B cell (primary cell): ENCODE measurements at regions not wholly inside any gene's neighbourhood (a gene's known extent, or its start where the extent isn't known, plus 50 kb on each side); places are given as distances from the start of the nearest gene placed in this dataset.

Source experiments
- ATAC-seq: fragments of 200-7000 bp; cut with Tn5 transposase; one replicate; pipeline ENCODE4 v1.10.0; 2021; ENCODE audit warnings: low read depth, mild to moderate bottlenecking, moderate number of reproducible peaks, moderate library complexity
- CTCF ChIA-PET: fragments of 350-600 bp; sonication (Branson Sonifier 250); formaldehyde crosslinking; loops from one replicate; lab custom pipeline; 2021; ENCODE audit warnings: antibody characterized with exemption, inconsistent platforms; lab: Charles Lee
- POLR2A ChIA-PET: fragments of 350-600 bp; sonication (Branson Sonifier 250); formaldehyde crosslinking; loops from one replicate; lab custom pipeline; 2021; ENCODE audit warnings: antibody characterized with exemption; lab: Charles Lee
- DNase-seq: peaks from one replicate; pipeline ENCODE4 v3.0.0; 2013
- H2AFZ ChIP-seq: 2 replicates; pipeline ENCODE4 v1.6.1; 2012; ENCODE audit warnings: mild to moderate bottlenecking, low read depth, low read length; ENCODE audit not compliant: insufficient read depth, poor library complexity, severe bottlenecking
- H3K27ac ChIP-seq, 2 donors: 1 replicate in 1 of 2; 2 replicates in 1 of 2; pipeline ENCODE4 v1.5.1; 2012 to 2013; ENCODE audit warnings: low read length in 2 of 2, mild to moderate bottlenecking in 2 of 2, moderate library complexity in 1 of 2
- H3K27me3 ChIP-seq, 4 experiments: fragments of 200-600 bp in 1 of 4; sonication (generic) in 1 of 4; replicated peaks in 1 of 4; 1 replicate in 2 of 4; 2 replicates in 2 of 4; pipeline versions ENCODE4 v1.6.1 to v1.7.0; 2013 to 2016; ENCODE audit warnings: low read length in 3 of 4, mild to moderate bottlenecking in 2 of 4, mixed read lengths in 1 of 4, moderate library complexity in 1 of 4; ENCODE audit not compliant: insufficient read depth in 4 of 4, control insufficient read depth in 3 of 4; ENCODE audit errors: control extremely low read depth in 1 of 4
- H3K36me3 ChIP-seq, 2 experiments: replicated peaks in 1 of 2; 1 replicate in 1 of 2; 2 replicates in 1 of 2; pipeline versions ENCODE4 v1.6.1 to v1.7.1; 2013; ENCODE audit warnings: low read length in 1 of 2; ENCODE audit not compliant: insufficient read depth in 2 of 2, control insufficient read depth in 1 of 2; ENCODE audit errors: control extremely low read depth in 1 of 2, extremely low read depth in 1 of 2
- H3K4me1 ChIP-seq, 2 donors: fragments of 200-600 bp in 1 of 2; sonication (generic) in 1 of 2; 1 replicate in 1 of 2; 2 replicates in 1 of 2; pipeline versions ENCODE4 v1.5.1 to v1.6.1; 2013 to 2017; ENCODE audit warnings: low read length in 2 of 2; ENCODE audit not compliant: control insufficient read depth in 2 of 2, insufficient read depth in 2 of 2
- H3K4me2 ChIP-seq: replicated peaks from 2 replicates; pipeline ENCODE3; 2012; ENCODE audit warnings: mild to moderate bottlenecking, low read depth, low read length; ENCODE audit not compliant: poor library complexity, severe bottlenecking
- H3K4me3 ChIP-seq, 5 experiments: fragments of 200-600 bp in 1 of 5; sonication (generic) in 1 of 5; 1 replicate in 3 of 5; 2 replicates in 2 of 5; pipeline versions ENCODE4 v1.5.1 to v1.7.0; 2011 to 2016; ENCODE audit warnings: low read length in 4 of 5, mild to moderate bottlenecking in 4 of 5, low read depth in 2 of 5, control low read depth in 1 of 5, moderate library complexity in 1 of 5; ENCODE audit not compliant: insufficient read depth in 1 of 5; ENCODE audit errors: control extremely low read depth in 1 of 5, extremely low read depth in 1 of 5
- H3K79me2 ChIP-seq: fragments of 200-600 bp; sonication (generic); one replicate; pipeline ENCODE4 v1.6.0; 2016; ENCODE audit warnings: low read length; ENCODE audit not compliant: control insufficient read depth, insufficient read depth
- H3K9ac ChIP-seq: fragments of 200-600 bp; sonication (generic); 2 replicates; pipeline ENCODE4 v1.6.1; 2017; ENCODE audit warnings: mild to moderate bottlenecking, low read length, moderate library complexity
- H3K9me3 ChIP-seq, 3 donors: one replicate each; pipeline versions ENCODE4 v1.6.1 to v1.7.1; 2013; ENCODE audit warnings: low read length in 2 of 3; ENCODE audit not compliant: control insufficient read depth in 2 of 3, insufficient read depth in 1 of 3; ENCODE audit errors: control extremely low read depth in 1 of 3
- H4K20me1 ChIP-seq: 2 replicates; pipeline ENCODE4 v1.6.0; 2012; ENCODE audit warnings: mild to moderate bottlenecking, low read length; ENCODE audit not compliant: insufficient read depth, control insufficient read depth, poor library complexity, severe bottlenecking
- H3K27ac Mint-ChIP-seq: one replicate; pipeline ENCODE4 v1.8.0; 2021; ENCODE audit warnings: mixed read lengths
- H3K27me3 Mint-ChIP-seq: one replicate; pipeline ENCODE4 v1.8.0; 2021; ENCODE audit warnings: mixed read lengths
- H3K4me1 Mint-ChIP-seq: one replicate; pipeline ENCODE4 v1.8.0; 2021; ENCODE audit warnings: mixed read lengths
- H3K4me3 Mint-ChIP-seq: one replicate; pipeline ENCODE4 v1.8.0; 2021; ENCODE audit warnings: mixed read lengths
- H3K9me3 Mint-ChIP-seq: one replicate; pipeline ENCODE4 v1.8.0; 2022; ENCODE audit warnings: mixed read lengths; ENCODE audit not compliant: insufficient read depth
- EZH2 ChIP-seq: IDR thresholded peaks from 2 replicates; pipeline ENCODE4 v1.6.1; 2012; ENCODE audit warnings: borderline replicate concordance, low read depth, mild to moderate bottlenecking, moderate library complexity, low read length; ENCODE audit not compliant: insufficient read depth, poor library complexity, severe bottlenecking
- WGBS: methylation state at CpG from one replicate; pipeline ENCODE4 v1.1.5; 2013; ENCODE audit warnings: missing lambda C conversion rate; ENCODE audit not compliant: insufficient coverage; 5-methylcytosine and 5-hydroxymethylcytosine counted together
- intact Hi-C: fragments of 100-400 bp; cut with micrococcal nuclease; formaldehyde crosslinking; loops from one replicate; pipeline ENCODE4 v1.10.0; 2022
- TF ChIP-seq, protein P1 (sequence below): fragments of 200-600 bp; IDR thresholded peaks from one replicate; pipeline ENCODE4 v1.8.0; 2022; ENCODE audit warnings: antibody characterized with exemption, mild to moderate bottlenecking

GRCh38 chr5:158234323-158235158 is 375.6 kb upstream of the CLINT1 start:
- TF ChIP-seq, protein P1, sequence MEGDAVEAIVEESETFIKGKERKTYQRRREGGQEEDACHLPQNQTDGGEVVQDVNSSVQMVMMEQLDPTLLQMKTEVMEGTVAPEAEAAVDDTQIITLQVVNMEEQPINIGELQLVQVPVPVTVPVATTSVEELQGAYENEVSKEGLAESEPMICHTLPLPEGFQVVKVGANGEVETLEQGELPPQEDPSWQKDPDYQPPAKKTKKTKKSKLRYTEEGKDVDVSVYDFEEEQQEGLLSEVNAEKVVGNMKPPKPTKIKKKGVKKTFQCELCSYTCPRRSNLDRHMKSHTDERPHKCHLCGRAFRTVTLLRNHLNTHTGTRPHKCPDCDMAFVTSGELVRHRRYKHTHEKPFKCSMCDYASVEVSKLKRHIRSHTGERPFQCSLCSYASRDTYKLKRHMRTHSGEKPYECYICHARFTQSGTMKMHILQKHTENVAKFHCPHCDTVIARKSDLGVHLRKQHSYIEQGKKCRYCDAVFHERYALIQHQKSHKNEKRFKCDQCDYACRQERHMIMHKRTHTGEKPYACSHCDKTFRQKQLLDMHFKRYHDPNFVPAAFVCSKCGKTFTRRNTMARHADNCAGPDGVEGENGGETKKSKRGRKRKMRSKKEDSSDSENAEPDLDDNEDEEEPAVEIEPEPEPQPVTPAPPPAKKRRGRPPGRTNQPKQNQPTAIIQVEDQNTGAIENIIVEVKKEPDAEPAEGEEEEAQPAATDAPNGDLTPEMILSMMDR = no peak
- no peak for TF ChIP-seq EZH2
- ChIA-PET POLR2A (no interaction called here), CTCF (interaction anchor here (1.2 kb wide), 1 partner anchor 59 kb away, joined by 5 read pairs; no protein-coding TSS in a partner anchor)
- WGBS = 8% methylated on average over 7 of the region's 11 CpGs
- Mint-ChIP-seq H3K9me3 (no peaks in the 10 kb centered on the region), H3K27me3 (no peaks in the 10 kb centered on the region), H3K27ac (no peak overlapping the region), H3K4me3 (peak overlapping the region; percentile 23), H3K4me1 (peaks cover 17% of the 10 kb centered on the region)
- H3K9me3 ChIP-seq = no peaks in the 10 kb centered on the region
- H3K4me2 ChIP-seq = peak overlapping the region; percentile 46
- peaks cover 14 to 15% of the 10 kb centered on the region in 2 donors for H3K4me1 ChIP-seq
- ATAC-seq = peak; percentile 74
- H3K9ac ChIP-seq = no peak overlapping the region
- no peaks in the 10 kb centered on the region for H4K20me1 ChIP-seq
- peak; percentile 18 for DNase-seq
- H3K36me3 ChIP-seq = no peaks in the 10 kb centered on the region
- intact Hi-C loops = no loop called here
- H3K27ac ChIP-seq = no peak overlapping the region
- no peaks in the 10 kb centered on the region for H3K79me2 ChIP-seq
- H3K27me3 ChIP-seq = no peaks in the 10 kb centered on the region
- H2AFZ ChIP-seq = peak overlapping the region; percentile 39
- no peak overlapping the region for H3K4me3 ChIP-seq

- ChIA-PET CTCF (interaction anchor here (1.2 kb wide), 1 partner anchor 58 kb away, joined by 5 read pairs; no protein-coding TSS in a partner anchor), POLR2A (no interaction called here)
- no peak for TF ChIP-seq EZH2
- TF ChIP-seq, protein P1 = no peak
- intact Hi-C loops = no loop called here
- DNase-seq (no peak), ATAC-seq (no peak)
- no peaks in the 10 kb centered on the region for H3K79me2 ChIP-seq
- peaks cover 17% of the 10 kb centered on the region for H3K4me1 Mint-ChIP-seq
- WGBS = no CpG with 5 or more reads among the region's 2 CpGs
- no peaks in the 10 kb centered on the region for H3K9me3 ChIP-seq
- peaks cover 14 to 15% of the 10 kb centered on the region in 2 donors for H3K4me1 ChIP-seq
- H2AFZ ChIP-seq = no peak overlapping the region
- H3K36me3 ChIP-seq = no peaks in the 10 kb centered on the region
- no peak overlapping the region for H3K9ac ChIP-seq
- no peak overlapping the region for H3K27ac ChIP-seq
- no peak overlapping the region for H3K27ac Mint-ChIP-seq
- H3K4me3 Mint-ChIP-seq = peak overlapping the region; percentile 23
- H4K20me1 ChIP-seq = no peaks in the 10 kb centered on the region
- H3K9me3 Mint-ChIP-seq = no peaks in the 10 kb centered on the region
- H3K4me3 ChIP-seq = no peak overlapping the region
- no peaks in the 10 kb centered on the region for H3K27me3 Mint-ChIP-seq
- peak overlapping the region; percentile 46 for H3K4me2 ChIP-seq
- H3K27me3 ChIP-seq = no peaks in the 10 kb centered on the region
Observed at GRCh38 chr5:158233735-158234322, 374.9 kb upstream of the CLINT1 start.
